HUES64 (cell line): ENCODE measurements at regions not wholly inside any gene's neighbourhood (a gene's known extent, or its start where the extent isn't known, plus 50 kb on each side); places are given as distances from the start of the nearest gene placed in this dataset.

Experiments used
- H3K27ac ChIP-seq: 2 replicates; pipeline ENCODE4 v1.7.0; 2013; ENCODE audit warnings: low read depth, low read length, inconsistent platforms
- H3K27me3 ChIP-seq: 2 replicates; pipeline ENCODE4 v1.6.1; 2013; ENCODE audit warnings: mild to moderate bottlenecking, low read length; ENCODE audit not compliant: insufficient read depth
- H3K36me3 ChIP-seq: 2 replicates; pipeline ENCODE4 v1.6.1; 2013; ENCODE audit warnings: mild to moderate bottlenecking, low read length; ENCODE audit not compliant: insufficient read depth
- H3K4me1 ChIP-seq: 2 replicates; pipeline ENCODE4 v1.6.1; 2013; ENCODE audit warnings: mild to moderate bottlenecking, low read length, moderate library complexity; ENCODE audit not compliant: insufficient read depth
- H3K4me3 ChIP-seq: 2 replicates; pipeline ENCODE4 v1.5.1; 2013; ENCODE audit warnings: mild to moderate bottlenecking, low read length, moderate library complexity
- H3K9ac ChIP-seq: 2 replicates; pipeline ENCODE4 v1.6.1; 2013; ENCODE audit warnings: mild to moderate bottlenecking, low read depth, low read length
- H3K9me3 ChIP-seq: 2 replicates; pipeline ENCODE4 v1.6.1; 2013; ENCODE audit warnings: low read depth, low read length; ENCODE audit not compliant: insufficient read depth
- WGBS: fragments of 150-250, 120-280 bp; methylation state at CpG from one replicate; pipeline ENCODE4 v1.1.7; 2013; ENCODE audit warnings: missing lambda C conversion rate; 5-methylcytosine and 5-hydroxymethylcytosine counted together

GRCh38 chr3:72205297-72205826 lies 420.4 kb upstream of the PROK2 start:
- no peaks in the 10 kb centered on the region for H3K27me3 ChIP-seq
- 0 out of 2 replicates have a peak, but pooled peaks cover 3% of the 10 kb centered on the region for H3K4me1 ChIP-seq
- peaks cover 7% of the 10 kb centered on the region for H3K9me3 ChIP-seq
- H3K4me3 ChIP-seq: no peak overlapping the region
- H3K36me3 ChIP-seq: no peaks in the 10 kb centered on the region
- WGBS: 89% methylated on average over 8 of the region's 8 CpGs
- no peak overlapping the region for H3K9ac ChIP-seq
- no peak overlapping the region for H3K27ac ChIP-seq

GRCh38 chr3:72204452-72204851 lies 419.5 kb upstream of the PROK2 start:
- no peak overlapping the region for H3K27ac ChIP-seq
- H3K27me3 ChIP-seq: no peaks in the 10 kb centered on the region
- peaks cover 9% of the 10 kb centered on the region for H3K9me3 ChIP-seq
- 83% methylated on average over 7 of the region's 7 CpGs for WGBS
- H3K4me1 ChIP-seq: 0 out of 2 replicates have a peak, but pooled peaks cover 3% of the 10 kb centered on the region
- no peak overlapping the region for H3K4me3 ChIP-seq
- no peaks in the 10 kb centered on the region for H3K36me3 ChIP-seq
- H3K9ac ChIP-seq: no peak overlapping the region

- Histone ChIP-seq H3K4me1 (0 out of 2 replicates have a peak, but pooled peaks cover 3% of the 10 kb centered on the region), H3K27me3 (no peaks in the 10 kb centered on the region), H3K27ac (no peak overlapping the region), H3K36me3 (no peaks in the 10 kb centered on the region), H3K9me3 (peaks cover 9% of the 10 kb centered on the region), H3K4me3 (no peak overlapping the region), H3K9ac (no peak overlapping the region)
- WGBS: 81% methylated on average over 8 of the region's 8 CpGs
Measured at GRCh38 chr3:72203613-72204349, 418.8 kb upstream of the PROK2 start.

GRCh38 chr3:72203105-72203504 lies 418.2 kb upstream of the PROK2 start:
- Histone ChIP-seq H3K36me3 (no peaks in the 10 kb centered on the region), H3K4me3 (no peak overlapping the region), H3K9me3 (peaks cover 9% of the 10 kb centered on the region), H3K27ac (no peak overlapping the region), H3K4me1 (0 out of 2 replicates have a peak, but pooled peaks cover 3% of the 10 kb centered on the region), H3K27me3 (no peaks in the 10 kb centered on the region), H3K9ac (no peak overlapping the region)
- over 99% methylated on average over 4 of the region's 4 CpGs for WGBS

- H3K27ac ChIP-seq: no peak overlapping the region
- H3K9ac ChIP-seq: no peak overlapping the region
- H3K4me1 ChIP-seq: peaks cover 3% of the 10 kb centered on the region; the same call in 1 of the 2 replicates
- no peak overlapping the region for H3K4me3 ChIP-seq
- WGBS: 90% methylated on average over 1 of the region's 1 CpG
- peaks cover 9% of the 10 kb centered on the region for H3K9me3 ChIP-seq
- no peaks in the 10 kb centered on the region for H3K36me3 ChIP-seq
- H3K27me3 ChIP-seq: no peaks in the 10 kb centered on the region
Measured at GRCh38 chr3:72200332-72200731, 415.4 kb upstream of the PROK2 start.

GRCh38 chr3:72199530-72199929 lies 414.6 kb upstream of the PROK2 start:
- H3K4me3 ChIP-seq: no peak overlapping the region
- H3K9me3 ChIP-seq: peaks cover 9% of the 10 kb centered on the region
- H3K27ac ChIP-seq: no peak overlapping the region
- H3K4me1 ChIP-seq: peaks cover 3% of the 10 kb centered on the region; the same call in 1 of the 2 replicates
- 94% methylated on average over 3 of the region's 3 CpGs for WGBS
- no peak overlapping the region for H3K9ac ChIP-seq
- no peaks in the 10 kb centered on the region for H3K27me3 ChIP-seq
- no peaks in the 10 kb centered on the region for H3K36me3 ChIP-seq

GRCh38 chr3:72196377-72196929 lies 411.5 kb upstream of the PROK2 start:
- Histone ChIP-seq H3K4me3 (no peak overlapping the region), H3K9me3 (peaks cover 20% of the 10 kb centered on the region), H3K27ac (no peak overlapping the region), H3K27me3 (no peaks in the 10 kb centered on the region), H3K4me1 (peaks cover 8% of the 10 kb centered on the region; the same call in 1 of the 2 replicates), H3K9ac (no peak overlapping the region), H3K36me3 (no peaks in the 10 kb centered on the region)
- 54% methylated on average over 6 of the region's 6 CpGs for WGBS

- peaks cover 8% of the 10 kb centered on the region; the same call in 1 of the 2 replicates for H3K4me1 ChIP-seq
- H3K27ac ChIP-seq: no peak overlapping the region
- H3K36me3 ChIP-seq: no peaks in the 10 kb centered on the region
- no peak overlapping the region for H3K9ac ChIP-seq
- H3K4me3 ChIP-seq: no peak overlapping the region
- no peaks in the 10 kb centered on the region for H3K27me3 ChIP-seq
- 88% methylated on average over 3 of the region's 3 CpGs for WGBS
- peaks cover 18% of the 10 kb centered on the region for H3K9me3 ChIP-seq
Measured at GRCh38 chr3:72195895-72196294, 410.9 kb upstream of the PROK2 start.

- peaks cover 8% of the 10 kb centered on the region; the same call in 1 of the 2 replicates for H3K4me1 ChIP-seq
- H3K27ac ChIP-seq: no peak overlapping the region
- H3K36me3 ChIP-seq: no peaks in the 10 kb centered on the region
- 88% methylated on average over 6 of the region's 6 CpGs for WGBS
- H3K9ac ChIP-seq: no peak overlapping the region
- peaks cover 11% of the 10 kb centered on the region; the same call in 1 of the 2 replicates for H3K9me3 ChIP-seq
- no peak overlapping the region for H3K4me3 ChIP-seq
- H3K27me3 ChIP-seq: no peaks in the 10 kb centered on the region
Measured at GRCh38 chr3:72194458-72194857, 409.5 kb upstream of the PROK2 start.

- WGBS: 67% methylated on average over 11 of the region's 11 CpGs
- 0 out of 2 replicates have a peak overlapping the region, but pooled peaks have one; percentile 20 for H3K27ac ChIP-seq
- no peak overlapping the region for H3K9ac ChIP-seq
Measured at GRCh38 chr3:72193771-72194430, 409.0 kb upstream of the PROK2 start.

GRCh38 chr3:72192572-72192971 lies 407.6 kb upstream of the PROK2 start:
- Histone ChIP-seq H3K4me1 (peaks cover 8% of the 10 kb centered on the region; the same call in 1 of the 2 replicates), H3K9ac (no peak overlapping the region), H3K27me3 (no peaks in the 10 kb centered on the region), H3K4me3 (no peak overlapping the region), H3K9me3 (peaks cover 11% of the 10 kb centered on the region; the same call in 1 of the 2 replicates), H3K27ac (no peak overlapping the region), H3K36me3 (no peaks in the 10 kb centered on the region)
- 94% methylated on average over 3 of the region's 3 CpGs for WGBS

More at GRCh38 chr3:72193771-72194430, 409.0 kb upstream of the PROK2 start:
- H3K27me3 ChIP-seq: no peaks in the 10 kb centered on the region
- no peak overlapping the region for H3K4me3 ChIP-seq
- H3K9me3 ChIP-seq: peaks cover 11% of the 10 kb centered on the region; the same call in 1 of the 2 replicates
- peaks cover 8% of the 10 kb centered on the region; the same call in 1 of the 2 replicates for H3K4me1 ChIP-seq
- no peaks in the 10 kb centered on the region for H3K36me3 ChIP-seq
